Calu3 (cell line): ENCODE measurements at regions not wholly inside any gene's neighbourhood (a gene's known extent, or its start where the extent isn't known, plus 50 kb on each side); places are given as distances from the start of the nearest gene placed in this dataset.

Source experiments
- BruUV-seq: library from RNA; stranded (reverse); fragments of 400-500 nt; replicated peaks from 2 replicates; lab custom pipeline; 2021; lab: Mats Ljungman, UMichigan
- CTCF ChIA-PET: fragments of 300-600 bp; sonication (Branson Sonifier 250); formaldehyde crosslinking; loops from one replicate; lab custom pipeline; 2022; ENCODE audit warnings: antibody characterized with exemption; lab: Charles Lee
- DNase-seq: peaks from one replicate; pipeline ENCODE4 v3.0.0; 2022
- H3K27ac Mint-ChIP-seq: one replicate; pipeline ENCODE4 v1.8.0; 2022; ENCODE audit warnings: mixed read lengths; ENCODE audit not compliant: unreplicated experiment
- H3K27me3 Mint-ChIP-seq: one replicate; pipeline ENCODE4 v1.8.0; 2022; ENCODE audit warnings: mixed read lengths; ENCODE audit not compliant: unreplicated experiment
- H3K36me3 Mint-ChIP-seq: one replicate; pipeline ENCODE4 v1.8.0; 2022; ENCODE audit warnings: mild to moderate bottlenecking, moderate library complexity, mixed read lengths; ENCODE audit not compliant: insufficient read depth, unreplicated experiment
- H3K4me1 Mint-ChIP-seq: one replicate; pipeline ENCODE4 v1.8.0; 2022; ENCODE audit warnings: mild to moderate bottlenecking, low read depth, mixed read lengths; ENCODE audit not compliant: unreplicated experiment
- H3K4me3 Mint-ChIP-seq: one replicate; pipeline ENCODE4 v1.8.0; 2022; ENCODE audit warnings: mild to moderate bottlenecking, low read depth, moderate library complexity, mixed read lengths; ENCODE audit not compliant: unreplicated experiment
- H3K9me3 Mint-ChIP-seq: one replicate; pipeline ENCODE4 v1.8.0; 2022; ENCODE audit warnings: low read depth, mixed read lengths; ENCODE audit not compliant: unreplicated experiment
- CTCF ChIP-seq: fragments of 200-600 bp; IDR thresholded peaks from one replicate; pipeline ENCODE4 v1.8.0; 2022; ENCODE audit warnings: antibody characterized with exemption; ENCODE audit not compliant: unreplicated experiment
- intact Hi-C: fragments of 100-400 bp; cut with micrococcal nuclease; formaldehyde crosslinking; loops from one replicate; pipeline ENCODE4 v1.10.0; 2022; ENCODE audit not compliant: unreplicated experiment

DNA sequence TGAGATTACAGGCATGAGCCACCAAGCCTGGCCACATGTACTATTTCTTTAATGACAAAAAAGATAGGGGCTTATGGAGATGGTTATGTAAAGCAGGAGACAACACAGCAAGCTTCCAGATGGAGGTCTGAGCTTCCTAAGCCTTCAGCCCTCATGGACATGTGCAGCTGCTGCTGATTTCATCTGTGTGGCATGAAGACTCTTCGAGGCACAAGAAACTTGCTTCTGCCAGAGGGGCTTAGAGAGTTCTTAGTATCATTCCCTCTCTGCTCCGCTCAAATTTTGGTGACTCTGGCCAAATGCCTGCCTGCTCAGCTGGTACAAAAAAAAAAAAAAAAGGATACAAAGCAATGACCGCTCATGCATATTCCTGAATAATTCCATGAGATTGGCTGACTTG is 552.5 kb downstream of the TYW1 start:
- CTCF ChIA-PET: no interaction called here
- DNase-seq: no peak
- TF ChIP-seq CTCF: no peak
- Mint-ChIP-seq H3K4me1 (no peaks in the 10 kb centered on the region), H3K27me3 (no peaks in the 10 kb centered on the region), H3K36me3 (no peaks in the 10 kb centered on the region), H3K27ac (no peak overlapping the region), H3K9me3 (peaks cover 3% of the 10 kb centered on the region), H3K4me3 (no peak overlapping the region)
- intact Hi-C loops: no loop called here
- BruUV-seq: no TSS peak

GRCh38 chr7:67550801-67551436 is 554.3 kb downstream of the TYW1 start:
- Mint-ChIP-seq H3K9me3 (peaks cover 4% of the 10 kb centered on the region), H3K4me1 (no peaks in the 10 kb centered on the region), H3K27me3 (no peaks in the 10 kb centered on the region), H3K36me3 (no peaks in the 10 kb centered on the region), H3K27ac (no peak overlapping the region), H3K4me3 (no peak overlapping the region)
- no peak for DNase-seq
- intact Hi-C loops: no loop called here
- CTCF ChIA-PET: no interaction called here
- TF ChIP-seq CTCF: no peak
- no TSS peak for BruUV-seq

DNA sequence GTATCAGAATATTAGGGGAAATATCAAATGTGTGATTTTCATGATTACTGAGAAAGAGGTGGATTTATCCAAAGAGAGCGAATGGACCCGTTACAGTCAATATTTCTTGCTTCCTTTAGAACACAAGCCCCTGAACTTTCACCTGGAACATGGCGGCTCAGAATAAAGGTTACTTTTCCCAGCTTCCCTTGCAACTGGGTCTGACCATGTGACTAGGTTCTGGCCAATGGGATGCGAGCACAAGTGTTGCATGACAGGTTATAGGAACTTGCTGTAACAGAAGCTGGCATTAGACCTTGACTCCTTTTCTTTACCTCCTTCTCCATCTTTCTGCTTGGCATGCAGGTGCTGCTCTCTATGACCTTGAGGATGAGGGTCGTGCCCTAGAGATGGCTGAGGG is 556.1 kb downstream of the TYW1 start:
- TF ChIP-seq CTCF: no peak
- Mint-ChIP-seq H3K9me3 (peaks cover 7% of the 10 kb centered on the region), H3K27me3 (no peaks in the 10 kb centered on the region), H3K4me3 (no peak overlapping the region), H3K4me1 (no peaks in the 10 kb centered on the region), H3K36me3 (no peaks in the 10 kb centered on the region), H3K27ac (no peak overlapping the region)
- intact Hi-C loops: no loop called here
- BruUV-seq: no TSS peak
- CTCF ChIA-PET: no interaction called here
- DNase-seq: no peak

- CTCF ChIA-PET: no interaction called here
- Mint-ChIP-seq H3K27me3 (no peaks in the 10 kb centered on the region), H3K4me3 (no peak overlapping the region), H3K4me1 (no peaks in the 10 kb centered on the region), H3K36me3 (no peaks in the 10 kb centered on the region), H3K9me3 (peaks cover 7% of the 10 kb centered on the region), H3K27ac (no peak overlapping the region)
- DNase-seq: no peak
- TF ChIP-seq CTCF: no peak
- BruUV-seq: no TSS peak
- intact Hi-C loops: no loop called here
Observed at GRCh38 chr7:67553378-67553777, 556.7 kb downstream of the TYW1 start.
